H1 (cell line): ENCODE measurements at regions not wholly inside any gene's neighbourhood (a gene's known extent, or its start where the extent isn't known, plus 50 kb on each side); places are given as distances from the start of the nearest gene placed in this dataset.

Source experiments
- CTCF ChIA-PET: fragments of 300-600 bp; sonication (Branson Sonifier 250); formaldehyde crosslinking; loops from one replicate; lab custom pipeline; 2021; ENCODE audit not compliant: partially characterized antibody; lab: Charles Lee
- POLR2A ChIA-PET: fragments of 300-600 bp; sonication (Branson Sonifier 250); formaldehyde crosslinking; loops from one replicate; lab custom pipeline; 2021; ENCODE audit warnings: inconsistent platforms; ENCODE audit not compliant: partially characterized antibody; lab: Charles Lee
- DNase-seq, 2 experiments: peaks; one replicate each; pipeline versions ENCODE4 v3.0.0 to v3.0.0-alpha.2; 2010 to 2022; ENCODE audit warnings: low spot score in 2 of 2, low read depth in 1 of 2, mixed read lengths in 1 of 2
- FAIRE-seq: peaks from 2 replicates; lab custom pipeline; 2011; peaks lifted over from hg19 to GRCh38; lab: Jason Lieb, UNC
- H2AFZ ChIP-seq: 2 replicates; pipeline ENCODE4 v1.8.1; 2012; ENCODE audit warnings: low read length, inconsistent platforms
- H2AK5ac ChIP-seq: 2 replicates; pipeline ENCODE4 v1.6.1; 2013; ENCODE audit warnings: low read depth, low read length
- H2BK120ac ChIP-seq: replicated peaks from 2 replicates; pipeline ENCODE3; 2013; ENCODE audit warnings: low read depth, low read length, inconsistent platforms
- H2BK12ac ChIP-seq: 2 replicates; pipeline ENCODE4 v1.6.1; 2013; ENCODE audit warnings: low read depth, low read length
- H2BK15ac ChIP-seq: 2 replicates; pipeline ENCODE4 v1.6.1; 2013; ENCODE audit warnings: low read length
- H2BK20ac ChIP-seq: 2 replicates; pipeline ENCODE4 v1.6.1; 2013; ENCODE audit warnings: low read length
- H2BK5ac ChIP-seq: 2 replicates; pipeline ENCODE4 v1.6.1; 2013; ENCODE audit warnings: low read depth, low read length
- H3K14ac ChIP-seq: 2 replicates; pipeline ENCODE4 v1.6.1; 2013; ENCODE audit warnings: inconsistent platforms; ENCODE audit not compliant: insufficient read length
- H3K18ac ChIP-seq: 2 replicates; pipeline ENCODE4 v1.6.1; 2013; ENCODE audit warnings: low read length; ENCODE audit errors: extremely low read depth
- H3K23ac ChIP-seq: 2 replicates; pipeline ENCODE4 v1.6.1; 2013; ENCODE audit warnings: inconsistent platforms; ENCODE audit not compliant: insufficient read length
- H3K23me2 ChIP-seq: 2 replicates; pipeline ENCODE4 v1.6.1; 2013; ENCODE audit warnings: low read depth, low read length
- H3K27ac ChIP-seq: 2 replicates; pipeline ENCODE4 v1.6.1; 2011; ENCODE audit warnings: low read depth, low read length, inconsistent platforms
- H3K27me3 ChIP-seq, 4 experiments: replicated peaks in 1 of 4; 1 replicate in 1 of 4; 2 replicates in 3 of 4; pipeline versions ENCODE4 v1.6.1 to v1.8.1; 2011 to 2013; ENCODE audit warnings: low read length in 3 of 4, mild to moderate bottlenecking in 3 of 4, inconsistent platforms in 2 of 4, mixed read lengths in 2 of 4, moderate library complexity in 1 of 4; ENCODE audit not compliant: control insufficient read depth in 3 of 4, insufficient read depth in 3 of 4; ENCODE audit errors: extremely low read depth in 1 of 4
- H3K36me3 ChIP-seq, 4 experiments: 2 replicates each; pipeline versions ENCODE4 v1.6.1 to v1.8.1; 2011 to 2013; ENCODE audit warnings: mild to moderate bottlenecking in 4 of 4, low read length in 3 of 4, moderate library complexity in 2 of 4, control low read depth in 1 of 4, inconsistent platforms in 1 of 4; ENCODE audit not compliant: insufficient read depth in 4 of 4, control insufficient read depth in 2 of 4
- H3K4ac ChIP-seq: replicated peaks from 2 replicates; pipeline ENCODE3; 2013; ENCODE audit warnings: low read length, low read depth, mixed read lengths, inconsistent platforms; ENCODE audit not compliant: insufficient read length
- H3K4me1 ChIP-seq, 4 experiments: replicated peaks in 1 of 4; 1 replicate in 1 of 4; 2 replicates in 3 of 4; pipeline versions ENCODE4 v1.6.1 to v1.8.1; 2011 to 2013; ENCODE audit warnings: low read length in 3 of 4, inconsistent platforms in 2 of 4, mixed read lengths in 1 of 4; ENCODE audit not compliant: insufficient read depth in 4 of 4, control insufficient read depth in 3 of 4
- H3K4me2 ChIP-seq, 2 experiments: 2 replicates each; pipeline versions ENCODE4 v1.6.1 to v1.8.1; 2011 to 2013; ENCODE audit warnings: low read depth in 2 of 2, low read length in 2 of 2, control low read depth in 1 of 2, inconsistent platforms in 1 of 2, mild to moderate bottlenecking in 1 of 2; ENCODE audit not compliant: insufficient read depth in 1 of 2
- H3K4me3 ChIP-seq, 4 experiments: fragments of 200-600, 300-600 bp in 1 of 4; sonication (generic), shearing (Covaris generic), sonication (Bioruptor Twin) in 1 of 4; 2 replicates each; pipeline versions ENCODE4 v1.5.1 to v1.8.1; 2011 to 2016; ENCODE audit warnings: low read length in 4 of 4, low read depth in 3 of 4, control low read depth in 2 of 4, inconsistent platforms in 2 of 4, mild to moderate bottlenecking in 2 of 4, mixed read lengths in 1 of 4, moderate library complexity in 1 of 4; ENCODE audit not compliant: insufficient read depth in 2 of 4; ENCODE audit errors: extremely low read depth in 1 of 4
- H3K56ac ChIP-seq: replicated peaks from 2 replicates; pipeline ENCODE3; 2013; ENCODE audit warnings: low read depth, mild to moderate bottlenecking, mixed read lengths, low read length, inconsistent platforms; ENCODE audit not compliant: insufficient read length
- H3K79me1 ChIP-seq: 2 replicates; pipeline ENCODE4 v1.6.1; 2013; ENCODE audit warnings: low read depth, low read length, control low read depth
- H3K79me2 ChIP-seq, 2 experiments: 2 replicates each; pipeline versions ENCODE4 v1.6.1 to v1.8.1; 2012 to 2013; ENCODE audit warnings: low read length in 2 of 2, mild to moderate bottlenecking in 2 of 2, inconsistent platforms in 1 of 2; ENCODE audit not compliant: insufficient read depth in 2 of 2, control insufficient read depth in 1 of 2
- H3K9ac ChIP-seq, 4 experiments: replicated peaks in 1 of 4; 1 replicate in 1 of 4; 2 replicates in 3 of 4; pipeline versions ENCODE4 v1.6.1 to v1.8.1; 2011 to 2013; ENCODE audit warnings: low read depth in 3 of 4, low read length in 3 of 4, control low read depth in 2 of 4, mild to moderate bottlenecking in 2 of 4, moderate library complexity in 2 of 4, inconsistent platforms in 1 of 4; ENCODE audit errors: extremely low read depth in 1 of 4
- H3K9me3 ChIP-seq, 2 experiments: 2 replicates each; pipeline versions ENCODE4 v1.6.1 to v1.8.1; 2012 to 2013; ENCODE audit warnings: mild to moderate bottlenecking in 2 of 2, moderate library complexity in 2 of 2, control low read depth in 1 of 2, inconsistent platforms in 1 of 2, low read depth in 1 of 2, low read length in 1 of 2, mixed read lengths in 1 of 2; ENCODE audit not compliant: insufficient read depth in 2 of 2
- H4K20me1 ChIP-seq, 2 experiments: replicated peaks in 1 of 2; 2 replicates each; pipeline versions ENCODE3 to v1.8.1; 2011 to 2013; ENCODE audit warnings: inconsistent platforms in 2 of 2, low read length in 2 of 2, mild to moderate bottlenecking in 1 of 2; ENCODE audit not compliant: insufficient read depth in 2 of 2, control insufficient read depth in 1 of 2
- H4K5ac ChIP-seq: 2 replicates; pipeline ENCODE4 v1.6.1; 2013; ENCODE audit warnings: low read length, low read depth, mixed read lengths, inconsistent platforms; ENCODE audit not compliant: insufficient read length
- H4K8ac ChIP-seq: 2 replicates; pipeline ENCODE4 v1.8.0; 2013; ENCODE audit warnings: mild to moderate bottlenecking, moderate library complexity, low read length, inconsistent platforms; ENCODE audit not compliant: insufficient read depth; ENCODE audit errors: extremely low read depth
- H4K91ac ChIP-seq: replicated peaks from 2 replicates; pipeline ENCODE3; 2013; ENCODE audit warnings: low read length, mixed read lengths, inconsistent platforms; ENCODE audit not compliant: insufficient read length
- CHD1 ChIP-seq: IDR thresholded peaks from 2 replicates; pipeline ENCODE4 v1.6.1; 2012; ENCODE audit warnings: low read depth, low read length, improper control_type of control experiment
- CHD2 ChIP-seq: IDR thresholded peaks from 2 replicates; pipeline ENCODE4 v1.6.1; 2012; ENCODE audit warnings: low read length, improper control_type of control experiment
- HDAC6 ChIP-seq: IDR thresholded peaks from one replicate; pipeline ENCODE4 v1.7.1; 2012; ENCODE audit warnings: low read depth, mild to moderate bottlenecking, inconsistent platforms, low read length, moderate library complexity
- KDM4A ChIP-seq: IDR thresholded peaks from one replicate; pipeline ENCODE4 v1.7.1; 2012; ENCODE audit warnings: low read depth, mild to moderate bottlenecking, moderate library complexity, low read length, inconsistent platforms; ENCODE audit not compliant: severe bottlenecking
- NANOG ChIP-seq: IDR thresholded peaks from 2 replicates; pipeline ENCODE4 v1.6.1; 2011; ENCODE audit warnings: low read length, low read depth, mild to moderate bottlenecking, inconsistent platforms; ENCODE audit not compliant: insufficient read depth, poor library complexity, severe bottlenecking
- PHF8 ChIP-seq: fragments of 200-600 bp; sonication (generic); conservative IDR thresholded peaks from 2 replicates; pipeline ENCODE4 v1.7.1; 2012; ENCODE audit warnings: low read depth, mild to moderate bottlenecking, inconsistent platforms, low read length, moderate library complexity
- POU5F1 ChIP-seq: IDR thresholded peaks from 2 replicates; pipeline ENCODE4 v1.6.1; 2011; ENCODE audit warnings: low read depth, mild to moderate bottlenecking, low read length, moderate library complexity
- RBBP5 ChIP-seq: IDR thresholded peaks from 2 replicates; pipeline ENCODE4 v1.7.1; 2012; ENCODE audit warnings: low read depth, mild to moderate bottlenecking, inconsistent platforms, low read length, moderate library complexity, borderline replicate concordance
- SAP30 ChIP-seq: fragments of 300-600 bp; sonication (generic); IDR thresholded peaks from 2 replicates; pipeline ENCODE4 v1.7.1; 2012; ENCODE audit warnings: low read length, moderate library complexity, mild to moderate bottlenecking, inconsistent platforms; ENCODE audit not compliant: insufficient read depth, insufficient replicate concordance
- SUZ12 ChIP-seq: fragments of 200-600 bp; sonication (generic); IDR thresholded peaks from 2 replicates; pipeline ENCODE4 v1.6.1; 2012; ENCODE audit warnings: mild to moderate bottlenecking, inconsistent platforms, low read length, moderate library complexity, mixed read lengths
- TEAD4 ChIP-seq: IDR thresholded peaks from 2 replicates; pipeline ENCODE4 v1.6.1; 2012; ENCODE audit warnings: low read depth, low read length, inconsistent platforms, mixed read lengths
- WGBS, 2 experiments: shearing (Covaris generic) in 1 of 2; methylation state at CpG; one replicate each; pipeline versions ENCODE4 v1.1.6 to v1.1.7; 2013 to 2015; ENCODE audit warnings: low lambda C conversion rate in 2 of 2, mixed read lengths in 2 of 2, inconsistent platforms in 1 of 2, low coverage in 1 of 2, missing lambda C conversion rate in 1 of 2; ENCODE audit not compliant: insufficient replicate concordance in 2 of 2, insufficient coverage in 1 of 2, insufficient read length in 1 of 2; ENCODE audit errors: extremely low coverage in 1 of 2, missing lambda C conversion rate in 1 of 2; 5-methylcytosine and 5-hydroxymethylcytosine counted together

DNA sequence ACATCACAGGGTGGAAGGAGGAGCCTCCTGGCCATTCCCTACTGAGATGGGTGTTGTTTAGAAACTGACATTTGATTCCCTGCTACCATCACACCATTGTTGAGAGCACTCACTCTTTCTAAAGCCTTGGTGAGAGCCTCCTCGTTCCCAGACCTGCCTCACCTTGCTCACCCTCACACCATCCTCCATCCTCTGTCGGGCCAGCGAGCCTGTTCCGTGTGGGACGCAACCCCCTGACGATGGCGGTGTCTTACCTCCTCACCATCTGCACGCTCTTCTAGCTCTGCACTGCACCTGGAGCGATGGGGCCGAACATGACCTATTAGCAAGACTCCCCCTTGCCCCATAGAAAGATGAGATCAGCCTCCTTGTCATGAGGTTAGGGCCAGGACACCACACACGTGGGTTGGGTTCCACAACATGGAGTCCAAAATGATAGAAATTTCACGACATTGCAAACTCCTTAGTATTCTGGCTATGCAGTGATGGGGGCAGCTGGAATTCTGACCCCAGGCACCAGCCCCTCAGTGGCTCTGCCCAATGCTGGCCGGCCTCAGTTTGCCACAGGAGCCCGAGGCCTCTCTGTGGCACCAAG lies 1017.9 kb downstream of the TBC1D22A start:
- Histone ChIP-seq H2BK12ac (no peak overlapping the region; the same call in 1 of the 2 replicates), H2AFZ (no peak overlapping the region), H3K14ac (no peak overlapping the region), H3K18ac (no peak overlapping the region), H3K23me2 (no peaks in the 10 kb centered on the region), H2BK120ac (no peak overlapping the region), H3K79me1 (no peaks in the 10 kb centered on the region), H3K4me2 (no peak overlapping the region), H4K8ac (no peak overlapping the region), H4K5ac (no peak overlapping the region), H2AK5ac (no peak overlapping the region), H2BK5ac (peak overlapping the region; percentile 69; the same call in 1 of the 2 replicates), H3K36me3 (no peaks in the 10 kb centered on the region), H3K23ac (no peak overlapping the region), H3K9me3 (no peaks in the 10 kb centered on the region), H3K27ac (no peak overlapping the region), H3K56ac (no peak overlapping the region), H3K27me3 (no peaks in the 10 kb centered on the region; a peak in 1 of 7 replicates), H4K20me1 (no peaks in the 10 kb centered on the region), H2BK15ac (no peak overlapping the region), H3K79me2 (no peaks in the 10 kb centered on the region), H4K91ac (no peak overlapping the region), H3K9ac (no peak overlapping the region), H3K4me1 (peaks cover 0 to 2% (median 0%) of the 10 kb centered on the region in 4 experiments; a peak in 1 of 7 replicates), H2BK20ac (no peak overlapping the region), H3K4ac (no peak overlapping the region), H3K4me3 (no peak overlapping the region)
- WGBS, 2 experiments: 95% methylated on average over 14 of the region's 14 CpGs; no CpG with 5 or more reads in 1 of the 2 experiments
- no peak for FAIRE-seq
- CTCF ChIA-PET: interaction anchor here (0.7 to 1.2 kb wide), 3 partner anchors 17 to 377 kb away, joined by 3 to 5 read pairs (median 3); no protein-coding TSS in a partner anchor
- DNase-seq: peak in 1 of 2 experiments; percentile 11
- POLR2A ChIA-PET: no interaction called here
- TF ChIP-seq PHF8: no peak
- TF ChIP-seq NANOG: no peak
- no peak for TF ChIP-seq CHD2
- TF ChIP-seq TEAD4: no peak
- no peak for TF ChIP-seq POU5F1
- TF ChIP-seq KDM4A: no peak
- TF ChIP-seq RBBP5: no peak
- no peak for TF ChIP-seq CHD1
- TF ChIP-seq SUZ12: no peak
- TF ChIP-seq HDAC6: no peak
- TF ChIP-seq SAP30: no peak
